OCI-LY7 (cell line): ENCODE measurements at regions not wholly inside any gene's neighbourhood (a gene's known extent, or its start where the extent isn't known, plus 50 kb on each side); places are given as distances from the start of the nearest gene placed in this dataset.

Experiments used
- BruUV-seq: library from RNA; stranded (reverse); fragments of 400-500 nt; replicated peaks from 2 replicates; lab custom pipeline; 2021; lab: Mats Ljungman, UMichigan
- CTCF ChIA-PET: fragments of 300-600 bp; sonication (Branson Sonifier 250); formaldehyde crosslinking; loops from one replicate; lab custom pipeline; 2022; ENCODE audit warnings: antibody characterized with exemption; ENCODE audit not compliant: unreplicated experiment; lab: Charles Lee
- POLR2A ChIA-PET: fragments of 300-600 bp; sonication (Branson Sonifier 250); formaldehyde crosslinking; loops from one replicate; lab custom pipeline; 2022; ENCODE audit warnings: antibody characterized with exemption; lab: Charles Lee
- DNase-seq: peaks from one replicate; pipeline ENCODE4 v3.0.0-alpha.2; 2015; ENCODE audit warnings: low spot score
- H2AFZ ChIP-seq: fragments of 200-600 bp; sonication (generic), shearing (Covaris generic); 2 replicates; pipeline ENCODE4 v1.6.1; 2014; ENCODE audit warnings: mild to moderate bottlenecking, antibody characterized with exemption, low read length, moderate library complexity
- H3K27ac ChIP-seq: fragments of 200-600 bp; sonication (generic); 2 replicates; pipeline ENCODE4 v1.5.1; 2014; ENCODE audit warnings: mixed run types, low read depth, mild to moderate bottlenecking, moderate library complexity, low read length, inconsistent platforms; ENCODE audit not compliant: poor library complexity, severe bottlenecking
- H3K36me3 ChIP-seq: fragments of 200-600 bp; sonication (generic); 2 replicates; pipeline ENCODE4 v1.6.1; 2014; ENCODE audit warnings: mild to moderate bottlenecking, antibody characterized with exemption, low read length, moderate library complexity, mixed read lengths; ENCODE audit not compliant: insufficient read depth
- H3K4me1 ChIP-seq: fragments of 200-600 bp; sonication (generic); 2 replicates; pipeline ENCODE4 v1.5.1; 2014; ENCODE audit warnings: mild to moderate bottlenecking, low read length; ENCODE audit not compliant: insufficient read depth, poor library complexity, severe bottlenecking
- H3K4me2 ChIP-seq: fragments of 200-600 bp; sonication (generic); 2 replicates; pipeline ENCODE4 v1.6.1; 2014; ENCODE audit warnings: mild to moderate bottlenecking, low read length
- H3K4me3 ChIP-seq: fragments of 200-600 bp; sonication (generic); 2 replicates; pipeline ENCODE4 v1.5.1; 2014; ENCODE audit warnings: mild to moderate bottlenecking, low read depth, low read length; ENCODE audit not compliant: poor library complexity, severe bottlenecking
- H3K79me2 ChIP-seq: fragments of 200-600 bp; sonication (generic); 2 replicates; pipeline ENCODE4 v1.6.1; 2016; ENCODE audit warnings: low read depth, mild to moderate bottlenecking, low read length, moderate library complexity, mixed read lengths; ENCODE audit not compliant: insufficient read depth
- H3K9me2 ChIP-seq: fragments of 200-600 bp; sonication (generic); 2 replicates; pipeline ENCODE4 v1.6.1; 2016; ENCODE audit warnings: mild to moderate bottlenecking, low read length, mixed read lengths; ENCODE audit not compliant: insufficient read depth
- H3K9me3 ChIP-seq: fragments of 200-600 bp; sonication (generic); 2 replicates; pipeline ENCODE4 v1.6.1; 2014; ENCODE audit warnings: mild to moderate bottlenecking, mixed run types, low read length, mixed read lengths
- H4K20me1 ChIP-seq: fragments of 200-600 bp; sonication (generic); 2 replicates; pipeline ENCODE4 v1.6.1; 2014; ENCODE audit warnings: mild to moderate bottlenecking, antibody characterized with exemption, low read length, moderate library complexity, mixed read lengths; ENCODE audit not compliant: insufficient read depth
- EZH2phosphoT487 ChIP-seq: fragments of 200-600 bp; sonication (generic); IDR thresholded peaks from 2 replicates; pipeline ENCODE4 v1.6.1; 2018; ENCODE audit warnings: low read depth, borderline replicate concordance, mild to moderate bottlenecking, mixed run types, antibody characterized with exemption, low read length, moderate library complexity, mixed read lengths
- intact Hi-C: fragments of 100-400 bp; cut with micrococcal nuclease; formaldehyde crosslinking; loops from one replicate; pipeline ENCODE4 v1.10.0; 2022; ENCODE audit not compliant: unreplicated experiment
- TF ChIP-seq, protein P1 (sequence below): fragments of 200-600 bp; sonication (generic); conservative IDR thresholded peaks from 2 replicates; pipeline ENCODE4 v1.5.1; 2014; ENCODE audit warnings: mild to moderate bottlenecking, antibody characterized with exemption, low read length, moderate library complexity, mixed read lengths

- 0 out of 2 replicates have a peak, but pooled peaks cover 9% of the 10 kb centered on the region for H3K9me3 ChIP-seq
- H3K36me3 ChIP-seq: no peaks in the 10 kb centered on the region
- no peak for DNase-seq
- no peak overlapping the region for H3K4me3 ChIP-seq
- intact Hi-C loops: no loop called here
- no peaks in the 10 kb centered on the region for H3K4me1 ChIP-seq
- ChIA-PET POLR2A (no interaction called here), CTCF (no interaction called here)
- no TSS peak for BruUV-seq
- H2AFZ ChIP-seq: no peak overlapping the region
- H3K27ac ChIP-seq: no peak overlapping the region
- H4K20me1 ChIP-seq: no peaks in the 10 kb centered on the region
- H3K9me2 ChIP-seq: no peaks in the 10 kb centered on the region
- no peak for TF ChIP-seq EZH2phosphoT487
- TF ChIP-seq, protein P1, sequence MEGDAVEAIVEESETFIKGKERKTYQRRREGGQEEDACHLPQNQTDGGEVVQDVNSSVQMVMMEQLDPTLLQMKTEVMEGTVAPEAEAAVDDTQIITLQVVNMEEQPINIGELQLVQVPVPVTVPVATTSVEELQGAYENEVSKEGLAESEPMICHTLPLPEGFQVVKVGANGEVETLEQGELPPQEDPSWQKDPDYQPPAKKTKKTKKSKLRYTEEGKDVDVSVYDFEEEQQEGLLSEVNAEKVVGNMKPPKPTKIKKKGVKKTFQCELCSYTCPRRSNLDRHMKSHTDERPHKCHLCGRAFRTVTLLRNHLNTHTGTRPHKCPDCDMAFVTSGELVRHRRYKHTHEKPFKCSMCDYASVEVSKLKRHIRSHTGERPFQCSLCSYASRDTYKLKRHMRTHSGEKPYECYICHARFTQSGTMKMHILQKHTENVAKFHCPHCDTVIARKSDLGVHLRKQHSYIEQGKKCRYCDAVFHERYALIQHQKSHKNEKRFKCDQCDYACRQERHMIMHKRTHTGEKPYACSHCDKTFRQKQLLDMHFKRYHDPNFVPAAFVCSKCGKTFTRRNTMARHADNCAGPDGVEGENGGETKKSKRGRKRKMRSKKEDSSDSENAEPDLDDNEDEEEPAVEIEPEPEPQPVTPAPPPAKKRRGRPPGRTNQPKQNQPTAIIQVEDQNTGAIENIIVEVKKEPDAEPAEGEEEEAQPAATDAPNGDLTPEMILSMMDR: no peak
- no peak overlapping the region for H3K4me2 ChIP-seq
- H3K79me2 ChIP-seq: no peaks in the 10 kb centered on the region
These were observed 216.8 kb upstream of the CNTNAP5 start for GRCh38 chr2:123808243-123808642.

- no peaks in the 10 kb centered on the region for H3K79me2 ChIP-seq
- TF ChIP-seq, protein P1: no peak
- no peak for TF ChIP-seq EZH2phosphoT487
- H3K9me3 ChIP-seq: no peaks in the 10 kb centered on the region
- POLR2A ChIA-PET: no interaction called here
- no peak overlapping the region for H3K4me2 ChIP-seq
- DNase-seq: no peak
- CTCF ChIA-PET: no interaction called here
- H3K4me1 ChIP-seq: no peaks in the 10 kb centered on the region
- H2AFZ ChIP-seq: no peak overlapping the region
- no peak overlapping the region for H3K4me3 ChIP-seq
- no peaks in the 10 kb centered on the region for H3K9me2 ChIP-seq
- no TSS peak for BruUV-seq
- H3K27ac ChIP-seq: no peak overlapping the region
- H3K36me3 ChIP-seq: no peaks in the 10 kb centered on the region
- intact Hi-C loops: no loop called here
- no peaks in the 10 kb centered on the region for H4K20me1 ChIP-seq
These were observed 213.2 kb upstream of the CNTNAP5 start for GRCh38 chr2:123811846-123812245.

DNA sequence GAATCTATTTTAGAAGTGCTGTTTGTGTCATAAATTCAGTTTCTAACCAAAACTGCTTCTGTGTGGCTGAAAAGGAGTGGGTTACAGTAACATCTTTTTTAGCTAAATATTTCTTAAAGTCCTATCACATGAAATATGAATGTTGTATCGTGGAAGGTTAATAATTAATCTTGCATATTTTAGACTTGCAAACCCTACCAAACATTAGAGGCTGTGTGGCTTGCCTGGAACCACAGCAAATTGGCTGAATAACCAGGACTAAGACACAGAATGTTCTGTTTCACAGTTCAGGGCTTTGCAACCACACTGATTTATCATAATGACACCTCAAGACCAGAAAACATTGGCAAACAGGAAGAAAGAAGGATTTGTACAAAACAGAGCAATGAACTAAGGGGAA is 208.9 kb upstream of the CNTNAP5 start:
- Histone ChIP-seq H3K4me3 (no peak overlapping the region), H2AFZ (no peak overlapping the region), H3K9me2 (no peaks in the 10 kb centered on the region), H3K4me1 (no peaks in the 10 kb centered on the region), H3K4me2 (no peak overlapping the region), H3K27ac (no peak overlapping the region), H3K9me3 (no peaks in the 10 kb centered on the region), H3K79me2 (no peaks in the 10 kb centered on the region), H4K20me1 (no peaks in the 10 kb centered on the region), H3K36me3 (no peaks in the 10 kb centered on the region)
- no peak for DNase-seq
- intact Hi-C loops: no loop called here
- TF ChIP-seq, protein P1: no peak
- no peak for TF ChIP-seq EZH2phosphoT487
- CTCF ChIA-PET: no interaction called here
- POLR2A ChIA-PET: interaction anchor here (0.7 to 0.9 kb wide), 3 partner anchors 10 to 49 kb away, joined by 3 read pairs; no protein-coding TSS in a partner anchor
- no TSS peak for BruUV-seq
